ENCODE measurements at regions not wholly inside any gene's neighbourhood (a gene's known extent, or its start where the extent isn't known, plus 50 kb on each side); places are given as distances from the start of the nearest gene placed in this dataset.
"Not testable (repeated sequence)": the region's sequence is repeated elsewhere in the genome, so short reads cannot be mapped to it uniquely, and the experiment has no call there.

DNA sequence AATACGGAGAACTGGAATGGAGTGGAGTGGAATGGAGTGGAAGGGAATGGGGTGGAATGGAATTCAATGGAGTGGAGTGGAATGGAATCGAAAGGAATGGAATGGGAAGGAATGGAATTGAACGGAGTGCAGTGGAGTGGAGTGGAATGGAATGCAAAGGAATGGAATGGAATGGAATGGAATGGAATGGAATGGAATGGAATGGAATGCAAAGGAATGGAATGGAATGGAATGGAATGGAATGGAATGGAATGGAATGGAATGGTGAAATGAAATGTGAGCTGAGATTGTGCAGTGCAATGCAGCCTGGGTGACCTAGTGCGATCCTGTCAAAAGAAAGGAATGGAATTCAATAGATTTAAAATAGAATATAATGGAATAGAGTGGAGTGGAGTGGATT lies 357.3 kb upstream of the WSB1 start:
- not testable (repeated sequence) for FAIRE-seq

DNA sequence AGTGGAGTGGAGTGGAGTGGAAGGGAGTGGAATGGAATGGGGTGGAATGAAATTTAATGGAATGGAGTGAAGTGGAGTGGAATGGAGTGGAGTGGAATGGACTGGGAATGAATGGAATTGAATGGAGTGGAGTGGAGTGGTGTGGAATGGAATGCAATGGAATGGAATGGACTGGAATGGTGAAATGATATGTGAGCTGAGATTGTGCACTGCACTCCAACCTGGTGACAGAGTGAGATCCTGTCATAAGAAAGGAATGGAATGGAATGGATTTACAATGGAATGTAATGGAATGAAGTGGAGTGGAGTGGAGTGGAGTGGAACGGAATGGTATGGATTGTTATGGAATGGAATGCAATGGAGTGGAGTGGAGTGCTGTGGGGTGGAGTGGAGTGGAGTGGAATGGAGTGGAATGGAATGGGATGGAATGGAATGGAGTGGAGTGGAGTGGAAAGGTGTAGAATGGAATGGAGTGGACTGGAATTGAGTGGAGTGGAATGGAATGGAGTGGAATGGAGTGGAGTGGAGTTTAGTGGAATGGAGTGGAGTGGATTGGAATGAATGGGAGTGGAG lies 356.1 kb upstream of the WSB1 start:
- FAIRE-seq: not testable (repeated sequence)

DNA sequence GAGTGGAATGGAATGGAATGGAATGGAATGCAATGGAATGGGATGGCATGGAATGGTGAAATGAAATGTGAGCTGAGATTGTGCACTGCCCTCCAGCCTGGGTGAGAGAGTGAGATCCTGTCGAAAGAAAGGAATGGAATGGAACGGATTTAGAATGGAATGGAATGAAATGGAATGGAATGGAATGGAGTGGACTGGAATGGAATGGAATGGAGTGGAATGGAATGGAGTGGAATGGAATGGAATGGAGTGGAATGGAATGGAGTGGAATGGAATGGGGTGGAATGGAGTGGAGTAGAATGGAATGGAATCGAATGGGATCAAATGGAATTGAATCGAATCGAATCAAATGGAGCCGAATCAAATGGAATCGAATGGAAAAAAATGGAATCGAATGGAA lies 354.2 kb upstream of the WSB1 start:
- not testable (repeated sequence) for FAIRE-seq

DNA sequence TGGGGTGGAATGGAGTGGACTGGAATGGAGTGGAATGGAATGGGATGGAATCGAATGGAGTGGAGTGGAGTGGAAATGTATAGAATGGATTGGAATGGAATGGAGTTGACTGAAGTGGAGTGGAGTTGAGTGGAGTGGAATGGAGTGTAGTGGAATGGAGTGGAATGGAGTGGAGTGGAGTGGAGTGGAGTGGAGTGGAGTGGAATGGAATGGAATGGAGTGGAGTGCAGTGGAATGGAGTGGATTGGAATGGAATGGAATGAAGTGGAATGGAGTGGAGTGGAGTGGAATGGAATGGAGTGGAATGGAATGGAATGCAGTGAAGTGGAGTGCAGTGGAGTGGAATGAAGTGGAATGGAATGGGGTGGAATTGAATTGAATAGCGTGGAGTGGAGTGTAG lies 353.3 kb upstream of the WSB1 start:
- not testable (repeated sequence) for FAIRE-seq

DNA sequence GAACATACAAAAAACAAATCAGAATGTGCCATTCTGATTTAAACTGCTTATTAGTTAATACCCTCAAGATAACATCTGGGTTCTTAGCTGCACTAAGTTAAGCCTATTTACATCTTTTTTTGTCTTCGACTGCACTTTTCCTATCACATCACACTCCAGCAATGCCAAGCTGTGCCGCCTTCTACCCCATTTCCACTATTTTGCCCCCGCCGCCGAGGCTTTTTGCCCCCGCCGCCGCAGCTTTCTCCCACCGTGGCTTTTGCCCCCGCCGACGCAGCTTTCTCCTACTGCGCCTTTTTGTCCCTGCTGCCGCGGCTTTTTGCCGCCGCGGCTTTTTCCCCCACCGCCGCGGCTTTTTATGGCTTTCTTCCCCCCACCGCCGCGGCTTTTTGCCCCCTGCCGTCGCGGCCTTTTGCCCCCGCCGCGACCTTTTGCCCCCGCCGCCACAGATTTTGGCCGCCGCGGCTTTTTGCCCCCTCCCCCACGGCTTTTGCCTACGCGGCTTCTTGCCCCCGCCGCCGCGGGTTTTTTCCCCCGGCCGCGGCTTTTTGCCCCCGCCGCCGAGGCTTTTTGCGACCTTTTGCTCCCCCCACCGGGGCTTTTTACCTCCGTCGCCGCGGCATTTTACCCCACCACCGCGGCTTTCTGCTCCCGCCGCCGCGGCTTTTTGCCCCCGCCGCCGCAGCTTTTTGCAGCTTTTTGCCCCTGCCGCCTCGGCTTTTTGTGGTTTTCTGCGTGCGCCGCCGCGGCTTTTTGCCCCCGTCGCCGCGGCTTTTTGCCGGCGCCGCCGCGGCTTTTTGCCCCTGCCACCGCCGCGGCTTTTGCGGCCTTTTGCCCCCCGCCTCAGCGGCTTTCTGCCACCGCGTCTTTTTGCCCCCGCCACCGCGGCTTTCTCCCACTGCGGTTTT lies 331.4 kb upstream of the WSB1 start:
- no peak for FAIRE-seq

DNA sequence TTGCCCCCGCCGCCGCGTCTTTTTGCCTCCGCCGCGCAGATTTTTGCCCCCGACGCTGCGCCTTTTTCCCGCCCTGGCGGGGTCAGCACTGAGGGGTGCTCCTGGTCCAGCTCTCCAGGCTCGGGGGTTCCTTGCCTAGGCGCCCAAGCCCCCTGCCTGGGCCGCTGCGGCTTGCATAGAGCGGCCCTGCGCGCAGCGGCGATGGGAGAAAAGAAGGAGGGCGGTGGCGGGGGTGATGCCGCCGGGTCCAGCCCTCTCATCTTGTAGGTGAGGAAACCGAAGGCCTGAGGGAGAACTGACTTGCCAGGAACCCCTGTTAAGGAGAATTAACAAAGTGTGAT lies 330.8 kb upstream of the WSB1 start:
- no peak for FAIRE-seq

DNA sequence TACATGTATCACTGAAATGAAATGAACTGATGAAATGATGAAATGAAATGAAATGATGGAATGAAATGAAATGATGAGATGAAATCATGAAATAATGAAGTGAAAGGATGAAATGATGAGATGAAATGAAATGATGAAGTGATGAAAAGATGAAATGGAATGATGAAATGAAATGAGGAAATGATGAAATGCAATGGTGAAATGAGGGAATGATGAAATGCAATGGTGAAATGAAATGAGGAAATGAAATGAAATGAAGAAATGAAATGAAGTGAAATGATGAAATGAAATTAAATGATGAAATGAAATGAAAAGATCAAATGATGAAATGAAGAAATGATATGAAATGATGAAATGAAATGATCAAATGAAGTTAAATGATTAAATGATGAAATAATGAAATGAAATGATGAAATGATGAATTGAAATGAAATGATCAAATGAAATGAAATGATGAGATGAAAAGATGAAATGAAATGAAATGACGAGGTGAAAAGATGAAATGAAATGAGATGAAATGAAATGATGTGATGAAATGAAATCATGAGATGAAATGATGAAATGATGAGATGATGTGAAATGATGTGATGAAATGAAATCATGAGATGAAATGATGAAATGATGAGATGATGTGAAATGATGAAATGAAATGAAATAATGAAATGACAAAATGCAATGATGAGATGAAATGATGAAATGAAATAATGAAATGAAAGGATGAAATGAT lies 327.9 kb upstream of the WSB1 start:
- FAIRE-seq: not testable (repeated sequence)

DNA sequence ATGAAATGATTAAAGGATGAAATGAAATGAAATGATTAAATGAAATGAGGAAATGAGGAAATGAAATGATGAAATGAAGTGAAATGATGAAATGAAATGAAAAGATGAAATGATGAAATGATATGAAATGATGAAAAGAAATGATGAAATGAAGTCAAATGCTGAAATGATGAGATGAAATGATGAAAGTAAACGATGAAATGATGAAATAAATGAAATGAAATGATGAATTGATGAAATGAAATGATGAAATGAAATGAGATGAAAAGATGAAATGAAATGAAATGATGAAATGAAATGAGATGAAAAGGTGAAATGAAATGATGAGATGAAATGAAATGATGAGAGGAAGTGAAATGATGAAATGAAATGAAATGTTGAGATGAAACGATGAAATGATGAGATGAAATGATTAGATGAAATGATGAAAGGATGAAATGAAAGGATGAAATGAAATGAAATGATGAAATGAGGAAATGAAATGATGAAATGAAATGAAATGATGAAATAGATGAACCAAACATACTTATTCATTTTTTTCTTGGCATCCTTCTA lies 327.2 kb upstream of the WSB1 start:
- FAIRE-seq: peak; percentile 99

DNA sequence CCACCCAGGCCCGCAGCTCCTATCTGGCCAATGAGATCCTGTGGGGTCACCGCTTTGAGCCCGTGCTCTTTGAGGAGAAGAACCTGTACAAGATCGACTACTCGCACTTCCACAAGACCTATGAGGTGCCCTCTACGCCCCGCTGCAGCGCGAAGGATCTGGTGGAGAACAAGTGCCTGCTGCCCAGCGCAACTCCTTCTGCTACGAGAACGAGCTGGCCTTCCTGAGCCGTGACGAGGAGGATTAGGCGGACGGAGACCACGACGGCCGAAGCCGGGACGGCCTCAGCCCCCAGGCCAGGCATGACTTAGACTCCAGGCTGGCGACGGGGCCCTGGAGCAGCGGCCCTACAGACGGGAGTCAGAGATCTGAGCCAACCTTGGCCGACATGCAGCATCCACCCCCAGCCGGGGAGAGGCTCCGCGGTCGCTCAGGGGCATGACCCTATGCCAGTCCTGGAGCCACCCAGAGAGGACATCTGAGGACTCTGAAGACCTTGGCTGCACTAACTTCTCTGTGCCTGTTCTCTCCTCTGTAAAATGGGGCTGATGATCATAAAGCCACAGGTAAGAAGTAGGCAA lies 312.0 kb upstream of the WSB1 start:
- FAIRE-seq: not testable (repeated sequence)

DNA sequence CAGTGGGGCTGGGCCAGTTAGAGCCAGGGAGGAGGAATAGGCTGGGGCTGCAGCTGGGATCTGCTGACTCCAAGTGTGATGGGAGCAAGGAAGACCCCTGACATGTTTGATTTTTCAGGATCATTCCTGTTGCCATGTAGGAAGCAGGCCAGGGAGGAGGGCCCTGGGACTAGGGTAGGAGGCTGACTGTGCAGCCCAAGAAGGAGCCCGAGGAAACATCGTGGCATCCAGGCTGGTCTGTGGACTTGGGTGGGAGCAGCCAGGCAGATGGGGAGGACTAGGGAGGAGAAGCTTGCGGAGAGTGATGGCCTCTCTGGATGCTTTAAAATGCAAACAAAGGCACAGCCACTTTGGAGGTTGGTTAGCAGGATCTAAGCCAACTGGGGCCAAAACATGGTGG lies 311.4 kb upstream of the WSB1 start:
- FAIRE-seq: not testable (repeated sequence)

DNA sequence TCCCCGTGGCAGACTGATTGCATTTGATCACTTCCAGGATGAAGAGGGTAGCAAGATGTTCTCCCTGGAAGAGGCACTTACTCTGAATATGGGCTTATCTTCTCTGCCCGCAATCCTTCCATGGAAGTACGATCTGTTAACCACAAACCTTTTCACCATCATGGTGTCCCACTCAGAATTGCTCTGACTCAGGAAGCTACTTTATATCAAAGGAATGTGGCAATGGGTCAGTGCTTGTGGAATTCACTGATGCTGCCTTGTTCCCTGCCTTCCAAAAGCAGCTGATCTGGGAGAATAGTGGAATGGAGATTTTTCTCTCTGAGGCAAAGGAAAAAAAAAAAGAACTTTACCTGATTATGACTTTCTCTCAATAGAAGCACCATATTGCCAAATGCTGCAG lies 306.1 kb upstream of the WSB1 start:
- not testable (repeated sequence) for FAIRE-seq

DNA sequence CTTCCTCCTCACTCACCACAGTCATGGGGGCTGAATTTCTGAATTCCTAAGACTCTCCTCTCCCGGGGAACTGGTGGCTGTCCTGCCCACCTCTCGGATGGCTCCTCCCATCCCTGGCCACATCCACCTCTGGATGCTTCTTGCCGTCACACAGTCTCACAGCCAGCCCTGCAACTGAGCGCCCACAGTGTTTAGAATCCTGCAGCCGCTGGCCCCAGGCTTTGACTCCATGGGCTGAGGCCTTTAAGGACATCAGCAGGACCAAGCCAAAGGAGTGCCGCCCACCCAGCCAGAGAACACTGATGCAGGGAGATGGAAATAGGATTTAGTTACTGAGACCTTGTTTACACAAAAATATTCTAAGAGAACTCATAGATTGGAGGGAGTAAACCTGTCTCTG lies 299.3 kb upstream of the WSB1 start:
- FAIRE-seq: not testable (repeated sequence)

DNA sequence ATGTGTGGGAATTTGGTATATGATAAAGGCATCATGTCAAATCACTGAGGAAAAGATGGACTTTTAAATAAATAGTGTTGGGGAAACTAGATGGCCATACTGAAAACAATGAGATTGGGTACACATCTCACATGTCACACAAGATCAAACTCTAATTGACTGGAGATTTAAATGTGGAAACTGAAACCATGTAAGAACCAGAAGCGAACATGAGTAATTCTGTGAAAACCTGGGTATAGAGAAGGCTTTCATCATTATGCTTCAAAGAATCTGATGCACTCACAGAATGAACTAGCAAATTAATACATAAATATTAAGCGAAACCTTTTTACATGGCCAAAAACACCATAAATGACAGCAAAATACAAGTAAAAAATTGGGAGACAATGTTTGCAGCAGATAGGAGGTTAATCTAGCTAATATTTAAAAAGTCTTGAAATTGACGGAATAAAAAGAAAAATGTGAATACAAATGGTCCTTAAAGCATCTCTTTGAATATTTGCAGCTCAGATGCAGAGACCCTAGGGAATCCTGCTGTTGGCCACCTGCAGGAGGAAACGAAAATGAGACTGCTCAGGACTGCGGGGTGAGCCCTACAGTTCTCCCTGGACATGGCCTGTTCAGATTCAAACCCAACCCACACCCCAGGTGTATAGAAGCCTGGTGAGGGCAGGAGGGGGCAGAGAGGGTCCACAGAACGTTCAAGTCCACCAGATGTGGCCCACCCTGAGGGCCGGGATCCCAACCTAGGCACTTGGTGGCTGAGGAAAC lies 297.6 kb upstream of the WSB1 start:
- FAIRE-seq: not testable (repeated sequence)

DNA sequence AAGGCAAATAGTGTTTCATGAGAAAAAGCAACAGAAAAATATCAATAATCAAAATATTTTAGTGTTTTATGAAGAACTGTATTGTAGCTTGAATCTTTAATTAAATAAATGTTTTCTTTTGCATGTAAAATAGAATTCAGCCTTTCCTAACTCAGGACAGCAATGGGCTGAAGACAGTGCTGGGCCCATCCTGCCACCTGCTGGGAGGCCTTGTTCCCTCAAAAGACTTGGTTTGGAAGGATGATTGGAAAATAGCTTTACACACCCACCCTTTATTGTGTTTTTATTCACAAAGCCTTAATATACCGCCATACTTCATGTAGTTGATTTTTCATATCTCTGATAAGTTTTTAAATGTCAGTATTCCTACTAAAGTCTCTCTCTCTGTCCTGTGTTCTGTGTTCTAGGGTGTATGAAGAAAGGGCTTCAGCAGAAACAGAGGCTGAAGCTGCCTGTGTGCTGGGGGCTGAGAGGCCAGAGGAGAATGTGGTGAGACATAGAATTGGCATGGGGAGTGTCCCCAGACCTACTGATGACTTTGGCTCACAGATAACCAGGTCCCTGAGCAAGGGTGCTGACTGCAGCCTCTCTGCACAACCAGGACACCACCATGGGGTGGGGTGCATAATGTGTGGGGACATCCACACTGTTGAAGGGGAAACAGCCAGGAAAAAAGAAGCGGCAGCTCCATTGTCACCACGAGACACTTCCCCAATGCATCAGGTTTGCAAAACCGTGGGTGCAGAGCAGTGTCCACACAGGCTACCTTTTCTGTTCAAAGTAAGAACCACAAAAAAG lies 286.0 kb upstream of the WSB1 start:
- FAIRE-seq: not testable (repeated sequence)

DNA sequence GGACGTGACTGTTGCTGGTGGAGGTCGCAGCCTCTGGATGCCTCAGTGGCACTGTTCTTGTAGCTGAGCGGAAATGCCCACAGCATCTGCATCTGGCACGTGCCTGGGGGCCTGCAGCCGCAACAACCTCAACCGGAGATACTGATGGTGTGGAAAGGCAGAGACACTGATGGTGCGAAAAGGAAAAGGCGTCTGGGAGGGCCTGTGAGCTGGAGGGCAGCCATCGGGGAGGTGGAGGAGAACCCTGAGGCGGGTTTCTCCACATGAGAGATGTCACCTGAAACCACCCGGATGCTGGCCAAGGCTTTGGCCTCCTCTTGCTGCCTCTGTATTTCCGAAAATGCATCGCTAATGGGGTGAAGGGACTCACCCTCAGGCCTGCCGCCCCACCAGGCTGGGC lies 284.8 kb upstream of the WSB1 start:
- no peak for FAIRE-seq

DNA sequence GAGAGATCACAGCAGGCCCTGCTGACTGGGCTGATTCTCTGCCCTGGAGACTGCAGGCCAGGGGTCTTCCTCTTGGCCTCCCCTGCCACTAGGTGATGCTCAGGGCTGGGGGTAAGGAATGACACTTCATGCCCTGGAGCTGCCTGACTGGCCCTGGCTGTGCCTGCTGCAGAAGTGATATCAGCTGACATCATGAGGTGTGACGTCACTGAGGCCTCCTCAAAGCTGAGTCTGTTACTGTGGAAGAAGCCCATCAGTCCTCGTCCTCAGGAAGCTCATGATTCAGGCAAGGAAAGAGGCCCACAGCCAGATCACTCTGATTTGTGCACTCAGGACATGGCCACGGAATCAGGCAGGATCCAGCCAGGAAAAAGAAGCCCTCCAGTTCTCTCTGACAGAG lies 283.8 kb upstream of the WSB1 start:
- FAIRE-seq: not testable (repeated sequence)

DNA sequence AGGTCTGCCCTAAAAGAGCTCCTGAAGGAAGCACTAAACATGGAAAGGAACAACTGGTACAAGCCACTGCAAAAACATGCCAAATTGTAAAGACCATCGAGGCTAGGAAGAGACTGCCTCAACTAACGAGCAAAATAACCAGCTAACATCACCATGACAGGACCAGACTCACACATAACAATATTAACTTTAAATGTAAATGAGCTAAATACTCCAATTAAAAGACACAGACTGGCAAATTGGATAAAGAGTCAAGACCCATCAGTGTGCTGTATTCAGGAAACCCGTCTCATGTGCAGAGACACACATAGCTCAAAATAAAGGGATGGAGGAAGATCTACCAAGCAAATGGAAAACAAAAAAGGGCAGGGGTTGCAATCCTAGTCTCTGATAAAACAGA lies 263.4 kb upstream of the WSB1 start:
- not testable (repeated sequence) for FAIRE-seq

DNA sequence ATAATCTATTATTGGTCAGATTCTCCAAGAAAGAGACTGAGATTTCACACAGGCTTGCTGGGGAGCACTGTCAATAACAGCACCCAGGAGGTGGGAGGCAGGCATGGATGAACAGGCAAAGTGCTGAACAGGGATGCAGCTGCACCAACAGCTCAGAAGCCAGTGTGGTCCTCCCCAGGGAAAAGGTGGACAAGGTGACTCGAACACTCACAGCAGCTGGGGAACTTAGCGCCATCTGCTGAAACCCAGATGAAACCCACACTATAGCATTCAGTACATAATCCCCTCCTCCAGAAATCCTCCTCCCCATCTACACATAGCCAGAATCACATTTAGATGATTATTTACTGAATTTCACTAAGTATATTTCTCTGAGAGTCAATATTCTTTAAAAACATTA lies 255.2 kb upstream of the WSB1 start:
- FAIRE-seq: no peak

DNA sequence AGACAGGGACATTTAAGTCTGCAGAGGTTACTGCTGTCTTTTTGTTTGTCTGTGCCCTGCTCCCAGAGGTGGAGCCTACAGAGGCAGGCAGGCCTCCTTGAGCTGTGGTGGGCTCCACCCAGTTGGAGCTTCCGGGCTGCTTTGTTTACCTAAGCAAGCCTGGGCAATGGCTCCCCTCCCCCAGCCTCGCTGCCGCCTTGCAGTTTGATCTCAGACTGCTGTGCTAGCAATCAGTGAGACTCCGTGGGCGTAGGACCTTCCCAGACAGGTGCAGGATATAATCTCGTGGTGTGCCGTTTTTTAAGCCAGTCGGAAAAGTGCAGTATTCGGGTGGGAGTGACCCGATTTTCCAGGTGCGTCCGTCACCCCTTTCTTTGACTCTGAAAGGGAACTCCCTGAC lies 248.9 kb upstream of the WSB1 start:
- not testable (repeated sequence) for FAIRE-seq

DNA sequence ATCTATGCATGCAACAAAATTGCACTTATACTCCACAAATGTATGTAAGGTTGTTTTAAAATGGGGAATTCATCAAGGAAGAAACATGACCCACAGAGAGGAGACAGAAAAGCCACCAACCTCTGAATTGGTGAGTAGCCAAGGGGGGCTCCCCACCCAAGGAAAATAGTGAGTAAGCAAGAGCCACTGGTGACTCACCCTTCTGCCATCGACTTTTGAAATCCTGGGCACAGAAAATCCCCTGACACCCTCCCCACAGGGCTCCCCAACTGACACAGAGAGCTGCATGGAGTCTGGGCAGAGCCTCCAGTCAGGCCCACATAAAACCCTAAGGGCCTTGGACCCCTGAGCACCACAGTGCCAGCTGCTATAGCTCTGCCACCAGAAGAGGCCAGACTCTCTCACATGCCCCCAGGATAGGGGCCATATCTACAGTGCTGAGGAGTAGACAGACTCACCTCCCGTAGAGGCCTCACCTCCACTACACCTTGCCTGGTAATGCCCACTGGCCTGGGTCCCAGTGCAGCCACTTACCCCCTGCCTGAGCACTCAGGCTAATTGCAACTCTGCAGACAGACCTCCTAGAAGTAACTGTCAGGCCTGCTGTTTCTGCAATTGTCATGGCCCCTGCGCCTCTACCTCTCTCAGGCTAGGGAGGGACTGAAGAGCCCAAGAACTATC lies 244.7 kb upstream of the WSB1 start:
- no peak for FAIRE-seq

DNA sequence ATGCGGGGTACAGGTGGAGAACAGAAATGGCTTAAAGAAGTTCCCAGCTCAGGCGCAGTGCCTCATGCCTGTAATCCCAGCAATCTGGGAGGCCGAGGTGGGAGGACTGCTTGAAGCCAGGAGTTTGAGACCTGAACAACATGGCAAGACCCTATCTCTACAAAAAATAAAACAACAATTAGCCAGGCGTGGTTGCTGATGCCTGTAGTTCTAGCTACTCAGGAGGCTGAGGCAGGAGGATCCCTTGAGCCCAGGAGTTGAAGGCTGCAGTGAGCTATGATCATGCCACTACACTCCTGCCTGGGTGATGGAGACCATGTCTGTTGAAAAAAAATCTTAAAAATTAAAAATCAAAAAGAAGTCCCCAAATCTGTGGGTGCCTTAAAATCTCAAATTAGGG lies 228.3 kb upstream of the WSB1 start:
- no peak for FAIRE-seq
